GM18868 (cell line): ENCODE measurements at regions not wholly inside any gene's neighbourhood (a gene's known extent, or its start where the extent isn't known, plus 50 kb on each side); places are given as distances from the start of the nearest gene placed in this dataset.
"Not testable (repeated sequence)": the region's sequence is repeated elsewhere in the genome, so short reads cannot be mapped to it uniquely, and the experiment has no call there.

Source experiments
- ATAC-seq: cut with Tn5 transposase; IDR thresholded peaks from one replicate; pipeline ENCODE4 v1.9.1; 2021; ENCODE audit warnings: mild to moderate bottlenecking, moderate library complexity; ENCODE audit not compliant: unreplicated experiment

- ATAC-seq = no peak
Observed at GRCh38 chr15:96466389-96466947, 136.0 kb downstream of the NR2F2 start.

GRCh38 chr15:96468036-96468435 is 137.5 kb downstream of the NR2F2 start:
- no peak for ATAC-seq

GRCh38 chr15:96470681-96471310 is 140.3 kb downstream of the NR2F2 start:
- ATAC-seq = no peak

GRCh38 chr15:96472681-96473080 is 142.2 kb downstream of the NR2F2 start:
- ATAC-seq = no peak

- no peak for ATAC-seq
Observed at GRCh38 chr15:96473556-96473955, 143.1 kb downstream of the NR2F2 start.

GRCh38 chr15:96474231-96474664 is 143.7 kb downstream of the NR2F2 start:
- ATAC-seq = no peak

GRCh38 chr15:96477227-96477626 is 146.7 kb downstream of the NR2F2 start:
- ATAC-seq = no peak

GRCh38 chr15:96484412-96484811 is 153.9 kb downstream of the NR2F2 start:
- ATAC-seq = not testable (repeated sequence)

- ATAC-seq = no peak
Observed at GRCh38 chr15:96484830-96485229, 154.3 kb downstream of the NR2F2 start.

- no peak for ATAC-seq
Observed at GRCh38 chr15:96487245-96487644, 156.7 kb downstream of the NR2F2 start.

GRCh38 chr15:96491066-96491699 is 160.7 kb downstream of the NR2F2 start:
- ATAC-seq = not testable (repeated sequence)

- ATAC-seq = not testable (repeated sequence)
Observed at GRCh38 chr15:96491700-96492644, 161.5 kb downstream of the NR2F2 start.

- no peak for ATAC-seq
Observed at GRCh38 chr15:96494505-96494904, 164.0 kb downstream of the NR2F2 start.

- ATAC-seq = no peak
Observed at GRCh38 chr15:96495386-96495785, 164.9 kb downstream of the NR2F2 start.

GRCh38 chr15:96497951-96498350 is 167.5 kb downstream of the NR2F2 start:
- no peak for ATAC-seq

GRCh38 chr15:96500508-96500907 is 170.0 kb downstream of the NR2F2 start:
- no peak for ATAC-seq

- ATAC-seq = no peak
Observed at GRCh38 chr15:96501362-96501761, 170.9 kb downstream of the NR2F2 start.

- ATAC-seq = no peak
Observed at GRCh38 chr15:96502196-96502595, 171.7 kb downstream of the NR2F2 start.

GRCh38 chr15:96503276-96503675 is 172.8 kb downstream of the NR2F2 start:
- ATAC-seq = no peak

- no peak for ATAC-seq
Observed at GRCh38 chr15:96504371-96504770, 173.9 kb downstream of the NR2F2 start.

- no peak for ATAC-seq
Observed at GRCh38 chr15:96505014-96505413, 174.5 kb downstream of the NR2F2 start.
